HG02970 (cell line): ENCODE measurements at regions not wholly inside any gene's neighbourhood (a gene's known extent, or its start where the extent isn't known, plus 50 kb on each side); places are given as distances from the start of the nearest gene placed in this dataset.

ENCODE experiments used
- ATAC-seq: cut with Tn5 transposase; IDR thresholded peaks from one replicate; pipeline ENCODE4 v1.9.1; 2021; ENCODE audit warnings: mild to moderate bottlenecking, moderate library complexity, moderate number of reproducible peaks; ENCODE audit not compliant: unreplicated experiment, low FRiP score

GRCh38 chr12:115726691-115727090 lies 550.8 kb downstream of the MED13L start:
- no peak for ATAC-seq

- no peak for ATAC-seq
These were observed 555.3 kb downstream of the MED13L start for GRCh38 chr12:115722181-115722580.

DNA sequence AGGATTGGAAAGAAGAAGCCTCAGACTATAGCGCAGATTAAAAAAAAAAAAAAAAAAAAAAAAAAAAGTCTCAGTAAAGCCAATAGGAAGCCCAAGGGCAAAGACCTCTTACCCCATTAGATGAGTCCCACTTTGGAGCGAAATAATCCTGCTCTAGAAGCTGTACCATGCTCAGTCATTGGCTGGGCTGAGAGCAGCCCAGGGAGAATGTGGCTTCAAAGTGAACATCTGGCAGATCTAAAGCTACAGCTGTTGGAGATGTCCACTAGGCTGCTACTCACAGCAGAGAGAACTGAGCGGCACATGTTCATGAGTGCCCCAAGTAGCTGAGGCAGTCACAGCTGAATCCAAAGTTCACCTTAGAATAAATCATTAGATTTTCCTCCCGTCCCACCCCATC lies 560.9 kb downstream of the MED13L start:
- ATAC-seq = no peak

GRCh38 chr12:115712676-115713075 lies 564.8 kb downstream of the MED13L start:
- ATAC-seq = no peak

DNA sequence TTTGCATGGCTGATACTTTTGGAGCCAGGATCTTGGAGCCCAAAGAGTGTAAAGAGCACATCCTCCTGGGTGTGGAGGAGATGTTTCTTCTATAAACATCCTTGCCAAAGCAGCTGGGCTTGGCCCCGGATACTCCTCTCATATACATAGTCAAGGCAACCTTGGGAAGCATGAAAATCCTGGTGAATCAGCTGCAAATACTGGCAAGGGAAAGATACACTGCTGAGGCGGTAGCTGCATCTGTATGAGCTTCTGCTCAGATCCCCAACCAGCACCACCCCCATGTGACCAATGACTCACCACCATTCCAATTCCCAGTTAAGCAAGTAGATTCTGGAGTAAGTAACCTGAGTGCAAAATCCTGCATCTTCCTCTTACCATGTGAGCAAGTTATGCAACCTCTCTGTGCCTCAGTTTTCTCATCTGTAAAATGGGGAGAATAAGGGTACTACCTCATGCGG lies 567.4 kb downstream of the MED13L start:
- no peak for ATAC-seq

DNA sequence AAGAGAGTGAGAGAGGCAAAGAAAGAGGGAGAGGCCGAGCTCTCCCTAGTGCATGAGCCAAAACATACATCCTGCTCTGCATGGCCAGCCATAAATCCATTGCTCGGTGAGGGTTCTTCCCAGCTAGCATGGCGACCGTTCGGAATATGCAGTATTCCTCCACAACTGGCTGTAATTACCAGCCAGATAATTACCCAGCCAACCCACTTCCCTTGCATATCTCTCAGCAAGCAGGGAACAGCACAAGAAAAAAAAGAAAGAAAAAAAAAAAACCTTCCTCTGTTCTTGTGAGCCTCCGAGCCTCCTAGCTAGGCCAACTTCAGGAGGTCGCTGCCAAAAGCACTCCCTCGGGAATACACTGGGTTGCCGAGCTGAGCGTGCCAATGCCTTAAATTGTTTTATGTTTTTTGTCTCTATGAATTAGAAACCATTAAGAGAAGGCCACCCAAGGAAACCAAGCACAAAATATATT lies 567.9 kb downstream of the MED13L start:
- ATAC-seq = no peak

- ATAC-seq = no peak
These were observed 568.7 kb downstream of the MED13L start for GRCh38 chr12:115708801-115709200.

DNA sequence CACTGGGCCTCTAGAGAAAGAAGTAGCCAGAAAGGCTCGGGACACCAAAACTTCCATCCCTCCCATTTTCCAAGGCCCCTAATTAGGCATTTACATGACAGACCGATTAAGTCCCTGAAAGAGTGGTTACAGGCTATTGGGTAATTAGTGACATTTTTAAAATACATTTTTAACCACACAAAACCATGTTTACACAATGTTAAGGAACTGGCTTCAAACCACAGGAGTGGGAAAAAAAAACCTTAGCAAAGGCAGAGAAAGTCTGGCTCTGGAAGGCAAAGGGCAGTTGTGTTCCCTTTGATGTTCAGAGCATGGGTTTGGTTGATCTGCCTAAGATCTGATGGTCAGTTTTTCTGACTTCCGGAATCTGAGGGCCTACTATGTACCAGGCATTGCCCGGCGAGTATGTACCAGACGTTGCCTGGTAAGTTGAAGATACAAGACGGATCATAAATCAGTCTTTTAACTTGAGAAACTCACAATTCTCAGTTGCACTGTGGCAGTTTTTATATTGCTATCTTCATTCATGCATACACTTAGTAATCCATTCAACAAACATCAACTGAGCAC lies 576.5 kb downstream of the MED13L start:
- ATAC-seq = no peak

DNA sequence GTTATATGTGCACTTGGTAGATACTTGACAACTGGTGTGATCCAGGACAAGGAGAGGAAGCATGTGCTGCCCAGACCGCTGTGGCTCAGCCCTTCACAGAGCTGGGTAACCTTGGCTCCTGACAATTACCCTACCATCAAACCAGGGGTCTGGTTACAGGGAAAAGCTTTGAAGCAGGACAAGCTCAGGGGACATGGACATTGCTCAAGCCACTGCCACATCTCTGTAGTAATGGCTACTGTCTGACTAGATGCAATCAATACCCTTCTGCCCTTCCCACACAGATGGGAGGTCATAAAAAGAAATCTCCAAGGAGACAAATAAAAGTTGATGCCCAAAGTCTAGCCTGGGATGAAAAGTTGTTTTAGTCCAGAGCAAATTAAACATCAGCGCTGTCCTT lies 577.4 kb downstream of the MED13L start:
- ATAC-seq = no peak

DNA sequence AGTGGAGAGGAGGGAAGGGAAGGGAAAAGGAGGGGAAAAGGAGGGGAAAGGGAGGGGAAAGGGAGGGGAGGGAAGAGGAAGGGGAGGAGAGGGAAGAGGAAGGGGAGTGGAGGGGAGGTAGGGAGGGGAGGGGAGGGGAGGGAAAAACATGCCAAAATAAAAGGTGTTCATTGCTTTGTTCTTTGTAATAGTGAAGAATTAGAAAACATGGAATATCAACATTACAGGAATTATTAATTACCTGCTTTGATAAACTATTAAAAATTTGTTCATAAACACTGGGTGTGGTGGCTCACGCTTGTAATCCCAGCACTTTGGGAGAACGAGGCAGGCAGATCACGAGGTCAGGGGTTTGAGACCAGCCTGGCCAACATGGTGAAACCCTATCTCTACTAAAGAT lies 579.2 kb downstream of the MED13L start:
- ATAC-seq = no peak

DNA sequence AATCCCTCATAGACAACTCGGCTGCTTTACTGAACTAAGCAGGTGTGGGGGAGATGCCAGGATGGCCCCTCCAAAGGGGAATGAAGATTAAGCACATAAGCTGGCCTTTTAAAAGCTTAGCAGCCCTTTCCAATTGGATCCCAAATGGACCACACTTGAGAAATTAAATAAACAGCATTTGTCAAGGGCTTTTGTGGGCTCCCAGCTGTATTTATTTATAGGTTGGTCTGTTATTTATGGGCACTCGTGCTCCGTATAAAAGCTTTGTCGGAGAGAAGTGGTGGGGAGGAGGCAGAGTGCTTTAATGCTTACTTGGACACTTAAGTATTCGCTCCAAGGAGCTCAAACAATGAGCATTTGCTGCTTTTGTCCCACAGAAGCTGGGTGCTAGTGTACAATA lies 580.2 kb downstream of the MED13L start:
- no peak for ATAC-seq

GRCh38 chr12:115694564-115694963 lies 582.9 kb downstream of the MED13L start:
- ATAC-seq = no peak

- ATAC-seq = no peak
These were observed 583.5 kb downstream of the MED13L start for GRCh38 chr12:115693970-115694369.

GRCh38 chr12:115691123-115691522 lies 586.4 kb downstream of the MED13L start:
- no peak for ATAC-seq

GRCh38 chr12:115687094-115687493 lies 590.4 kb downstream of the MED13L start:
- no peak for ATAC-seq

DNA sequence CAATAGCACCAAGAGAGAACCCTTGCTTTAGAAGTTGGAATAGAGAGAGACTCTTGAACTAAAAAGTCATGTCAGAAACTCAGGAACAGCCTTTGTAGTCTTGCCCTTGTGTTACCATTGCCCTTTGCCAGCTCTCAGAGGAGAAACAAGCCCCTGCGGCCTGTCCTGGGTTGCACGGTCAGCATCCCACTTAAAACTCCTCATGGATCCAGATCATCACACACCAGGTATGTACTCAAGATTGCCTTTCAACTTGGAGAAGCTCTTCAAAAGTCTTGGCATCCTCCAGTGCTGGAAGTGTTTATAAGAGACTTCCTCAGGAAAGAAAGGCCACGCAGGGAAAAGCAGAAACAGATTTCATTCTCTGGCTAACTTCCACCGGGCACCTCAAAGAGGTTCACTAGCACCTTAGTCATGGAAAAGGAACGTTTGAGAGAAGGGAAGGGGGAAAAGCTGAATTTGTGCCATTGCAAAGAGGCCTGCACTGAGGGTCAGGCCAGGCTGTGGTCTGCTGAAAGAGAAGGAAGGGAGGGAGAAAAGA lies 594.2 kb downstream of the MED13L start:
- ATAC-seq = no peak

GRCh38 chr12:115680967-115681366 lies 596.5 kb downstream of the MED13L start:
- ATAC-seq = no peak

- no peak for ATAC-seq
These were observed 604.9 kb downstream of the MED13L start for GRCh38 chr12:115672506-115673080.

GRCh38 chr12:115672086-115672485 lies 605.4 kb downstream of the MED13L start:
- ATAC-seq = no peak

GRCh38 chr12:115670869-115671268 lies 606.6 kb downstream of the MED13L start:
- ATAC-seq = no peak

- ATAC-seq = no peak
These were observed 610.4 kb downstream of the MED13L start for GRCh38 chr12:115667116-115667515.

- ATAC-seq = no peak
These were observed 611.3 kb downstream of the MED13L start for GRCh38 chr12:115666168-115666567.
